Right lobe of liver (tissue), 6 donors: ENCODE measurements at regions not wholly inside any gene's neighbourhood (a gene's known extent, or its start where the extent isn't known, plus 50 kb on each side); places are given as distances from the start of the nearest gene placed in this dataset.

Source experiments
- ATAC-seq, 4 donors: fragments of 200-7000 bp; cut with Tn5 transposase; one replicate each; pipeline ENCODE4 v1.9.1; 2020; ENCODE audit warnings: mild to moderate bottlenecking in 4 of 4, moderate library complexity in 4 of 4
- DNase-seq, 3 donors: peaks; one replicate each; pipeline ENCODE4 v3.0.0-alpha.2; 2020
- H3K27ac ChIP-seq, 3 donors: fragments of 200-600 bp; one replicate each; pipeline ENCODE4 v1.8.0; 2022
- H3K27me3 ChIP-seq, 2 donors: fragments of 200-600 bp; one replicate each; pipeline ENCODE4 v1.8.0; 2022
- H3K36me3 ChIP-seq, 4 donors: fragments of 200-600 bp; sonication (generic) in 1 of 4; one replicate each; pipeline versions ENCODE4 v1.5.1 to v1.8.0; 2017 to 2022; ENCODE audit warnings: control low read depth in 1 of 4
- H3K4me1 ChIP-seq, 4 donors: fragments of 200-600 bp; sonication (generic) in 1 of 4; one replicate each; pipeline versions ENCODE4 v1.5.1 to v1.8.0; 2017 to 2022; ENCODE audit warnings: control low read depth in 1 of 4
- H3K4me3 ChIP-seq, 3 donors: fragments of 200-600 bp; one replicate each; pipeline ENCODE4 v1.8.0; 2022
- H3K9me3 ChIP-seq, 4 donors: fragments of 200-600 bp; sonication (generic) in 1 of 4; one replicate each; pipeline versions ENCODE4 v1.5.1 to v1.8.0; 2017 to 2022; ENCODE audit warnings: control low read depth in 1 of 4
- POLR2A ChIP-seq: fragments of 450-650 bp; IDR thresholded peaks from one replicate; pipeline ENCODE4 v1.6.1; 2017; ENCODE audit warnings: antibody characterized with exemption, mild to moderate bottlenecking
- WGBS: methylation state at CpG from one replicate; pipeline ENCODE4 v1.1.6; 2018; ENCODE audit warnings: low coverage, low lambda C conversion rate; ENCODE audit not compliant: insufficient coverage; ENCODE audit errors: missing lambda C conversion rate; 5-methylcytosine and 5-hydroxymethylcytosine counted together
- intact Hi-C, 2 donors: fragments of 100-400 bp; cut with DNase I; formaldehyde crosslinking; loops; one replicate each; pipeline versions ENCODE4 v1.11.2 to v1.14.1; 2022
- TF ChIP-seq, protein P1 (sequence below), 4 donors: fragments of 200-600 bp in 3 of 4; fragments of 450-650 bp in 1 of 4; IDR thresholded peaks; one replicate each; pipeline versions ENCODE4 v1.5.1 to v1.8.0; 2016 to 2022; ENCODE audit warnings: antibody characterized with exemption in 4 of 4, mild to moderate bottlenecking in 2 of 4
- donor health status: DM: no; HTN: yes; CAD: no.
- donor health status: DM: no; HTN: no; CAD: no.
- donor health status: DM: no; HTN: no; CAD: no.
- donor health status: DM: no; HTN: yes; CAD: no.
- donor health status: DM: no; HTN: yes; CAD: no.

DNA sequence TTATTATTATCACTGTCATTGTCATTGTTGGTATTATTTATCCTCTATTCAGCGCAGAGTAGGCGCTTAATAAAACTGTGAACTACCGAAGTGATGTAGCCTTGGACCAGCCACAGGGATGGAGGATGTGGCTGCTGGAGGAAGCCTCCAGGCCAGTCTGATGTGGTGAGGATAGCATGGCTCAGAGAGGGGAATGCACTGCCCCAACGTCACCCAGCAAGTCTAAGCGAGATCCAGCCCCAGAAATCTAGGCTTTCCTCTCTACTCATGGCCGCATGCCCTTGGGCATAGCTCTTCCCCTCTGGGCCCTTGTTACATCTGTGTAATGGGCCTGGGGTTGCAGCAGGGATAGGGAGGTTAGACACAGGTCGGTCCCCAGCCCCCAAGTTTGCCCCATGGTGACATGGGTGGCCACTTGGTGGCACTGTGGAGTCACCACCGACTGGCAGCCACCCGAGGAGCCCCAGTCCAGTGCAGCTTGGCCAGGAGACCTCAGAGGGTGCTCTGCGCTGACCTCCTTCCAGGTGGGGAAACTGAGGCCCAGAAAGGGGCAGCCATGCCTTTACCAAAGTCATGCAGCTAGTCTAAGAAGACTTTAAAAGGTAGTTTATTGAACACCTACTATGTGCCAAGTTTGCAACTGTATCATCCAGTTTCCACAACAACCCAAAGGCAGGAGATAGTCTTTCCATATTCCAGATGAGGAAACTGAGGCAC is 395.7 kb downstream of the MN1 start:
- Histone ChIP-seq H3K9me3 (no peaks in the 10 kb centered on the region), H3K27ac (no peak overlapping the region), H3K4me3 (no peak overlapping the region), H3K27me3 (no peaks in the 10 kb centered on the region), H3K36me3 (no peaks in the 10 kb centered on the region), H3K4me1 (no peaks in the 10 kb centered on the region)
- DNase-seq, result peak; percentile 66 to 73 (median 69)
- WGBS, result 74% methylated on average over 5 of the region's 10 CpGs
- TF ChIP-seq POLR2A, result no peak
- TF ChIP-seq, protein P1, sequence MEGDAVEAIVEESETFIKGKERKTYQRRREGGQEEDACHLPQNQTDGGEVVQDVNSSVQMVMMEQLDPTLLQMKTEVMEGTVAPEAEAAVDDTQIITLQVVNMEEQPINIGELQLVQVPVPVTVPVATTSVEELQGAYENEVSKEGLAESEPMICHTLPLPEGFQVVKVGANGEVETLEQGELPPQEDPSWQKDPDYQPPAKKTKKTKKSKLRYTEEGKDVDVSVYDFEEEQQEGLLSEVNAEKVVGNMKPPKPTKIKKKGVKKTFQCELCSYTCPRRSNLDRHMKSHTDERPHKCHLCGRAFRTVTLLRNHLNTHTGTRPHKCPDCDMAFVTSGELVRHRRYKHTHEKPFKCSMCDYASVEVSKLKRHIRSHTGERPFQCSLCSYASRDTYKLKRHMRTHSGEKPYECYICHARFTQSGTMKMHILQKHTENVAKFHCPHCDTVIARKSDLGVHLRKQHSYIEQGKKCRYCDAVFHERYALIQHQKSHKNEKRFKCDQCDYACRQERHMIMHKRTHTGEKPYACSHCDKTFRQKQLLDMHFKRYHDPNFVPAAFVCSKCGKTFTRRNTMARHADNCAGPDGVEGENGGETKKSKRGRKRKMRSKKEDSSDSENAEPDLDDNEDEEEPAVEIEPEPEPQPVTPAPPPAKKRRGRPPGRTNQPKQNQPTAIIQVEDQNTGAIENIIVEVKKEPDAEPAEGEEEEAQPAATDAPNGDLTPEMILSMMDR (IDR thresholded peaks at IDR 0.05), result peak; percentile 78 to 89 (median 83)
- ATAC-seq, result peak; percentile 89 to 96 (median 92)
- intact Hi-C loops, result loop anchor here (5.0 to 10.0 kb wide), 2 partner anchors 189 to 396 kb away; partner anchors contain the start of gene MN1 (in 1 of the 2)

DNA sequence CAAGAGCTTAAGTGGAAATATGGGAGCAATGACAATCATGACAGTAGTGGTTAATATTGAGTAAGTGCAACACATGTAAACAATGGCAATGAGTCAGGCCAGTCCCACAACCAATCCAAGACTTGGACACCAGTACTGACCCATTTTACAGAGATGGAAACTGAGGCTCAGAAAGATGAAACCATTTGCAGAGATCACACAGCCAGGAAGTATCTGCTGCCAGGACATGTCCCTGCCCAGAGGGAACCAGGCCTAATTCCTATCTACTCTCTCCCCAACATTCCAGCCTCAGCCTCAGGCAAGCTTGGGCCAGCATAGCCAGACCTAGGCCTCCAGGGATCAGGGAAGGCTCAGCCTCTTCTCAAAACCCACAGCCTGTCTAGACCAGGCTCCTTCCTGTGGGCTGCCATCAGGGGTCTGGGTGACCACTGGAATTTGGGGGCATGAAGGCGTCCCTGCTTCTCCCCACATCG is 395.1 kb downstream of the MN1 start:
- WGBS, result 83% methylated on average over 1 of the region's 2 CpGs
- intact Hi-C loops, result loop anchor here (5.0 to 10.0 kb wide), 2 partner anchors 188 to 396 kb away; partner anchors contain the start of gene MN1 (in 1 of the 2)
- H3K27ac ChIP-seq, result no peak overlapping the region
- ATAC-seq (no peak), DNase-seq (no peak)
- H3K36me3 ChIP-seq, result no peaks in the 10 kb centered on the region
- TF ChIP-seq POLR2A, result no peak
- TF ChIP-seq, protein P1 (IDR thresholded peaks at IDR 0.05), result no peak
- no peaks in the 10 kb centered on the region for H3K9me3 ChIP-seq
- no peak overlapping the region for H3K4me3 ChIP-seq
- H3K27me3 ChIP-seq, result no peaks in the 10 kb centered on the region
- no peaks in the 10 kb centered on the region for H3K4me1 ChIP-seq

DNA sequence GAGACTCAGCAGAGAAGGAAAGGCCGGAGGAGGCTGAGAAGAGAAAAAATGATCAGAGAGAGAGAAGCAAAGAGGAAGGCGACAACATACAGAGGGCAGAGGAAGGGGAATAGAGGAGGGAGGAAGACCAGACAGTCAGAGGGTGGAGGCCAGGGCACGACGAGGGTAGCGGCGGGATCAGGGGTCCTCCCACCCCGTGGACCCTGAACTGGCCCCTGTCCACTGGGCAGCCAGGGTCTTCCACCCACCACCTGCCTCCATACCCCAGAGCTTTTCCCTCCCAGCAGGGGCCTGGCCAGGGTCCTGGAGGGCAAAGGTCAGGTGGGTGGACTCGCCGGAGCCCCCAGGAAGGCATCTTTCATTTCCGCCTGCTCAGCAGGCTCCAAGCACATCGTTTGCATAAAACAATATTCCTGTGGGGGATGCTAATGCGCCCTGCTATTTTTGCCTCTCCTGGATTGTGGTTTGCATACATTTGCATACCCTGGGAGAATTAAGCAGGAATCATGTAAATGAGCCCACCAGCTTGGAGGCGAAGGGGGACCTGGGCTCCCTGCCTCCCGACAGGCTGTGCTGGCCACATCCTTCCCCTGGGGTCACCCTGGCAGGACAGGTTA is 394.1 kb downstream of the MN1 start:
- ATAC-seq (no peak), DNase-seq (no peak)
- intact Hi-C loops, result loop anchor here (5.0 to 10.0 kb wide), 2 partner anchors 187 to 395 kb away; partner anchors contain the start of gene MN1 (in 1 of the 2)
- H3K27me3 ChIP-seq, result no peaks in the 10 kb centered on the region
- no peak for TF ChIP-seq POLR2A
- TF ChIP-seq, protein P1 (IDR thresholded peaks at IDR 0.05), result no peak
- no peaks in the 10 kb centered on the region for H3K36me3 ChIP-seq
- H3K4me1 ChIP-seq, result no peaks in the 10 kb centered on the region
- 54% methylated on average over 9 of the region's 14 CpGs for WGBS
- no peak overlapping the region for H3K4me3 ChIP-seq
- H3K9me3 ChIP-seq, result no peaks in the 10 kb centered on the region
- H3K27ac ChIP-seq, result no peak overlapping the region

DNA sequence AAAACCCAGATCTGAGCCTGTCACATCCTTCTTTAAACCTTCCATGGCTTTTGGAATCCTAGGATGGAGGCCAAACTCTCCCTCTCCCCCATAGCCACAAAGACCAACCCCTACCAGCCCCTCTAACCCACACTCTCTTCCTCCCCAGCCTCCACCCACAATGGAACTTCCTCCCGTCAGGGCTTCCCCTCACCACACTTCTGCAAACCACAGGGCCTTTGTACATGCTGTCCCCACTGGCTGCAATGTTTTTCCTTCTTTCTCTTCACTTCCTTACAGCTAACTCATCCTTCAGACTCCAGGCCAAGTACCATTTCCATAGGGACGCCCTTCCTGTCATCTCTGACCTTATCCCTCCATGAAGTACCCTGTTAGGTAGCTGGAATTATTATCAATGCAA is 393.5 kb downstream of the MN1 start:
- no peak for TF ChIP-seq POLR2A
- TF ChIP-seq, protein P1 (IDR thresholded peaks at IDR 0.05), result no peak
- no peaks in the 10 kb centered on the region for H3K9me3 ChIP-seq
- intact Hi-C loops, result loop anchor here (5.0 to 10.0 kb wide), 2 partner anchors 187 to 394 kb away; partner anchors contain the start of gene MN1 (in 1 of the 2)
- ATAC-seq (no peak), DNase-seq (no peak)
- no peak overlapping the region for H3K27ac ChIP-seq
- H3K4me3 ChIP-seq, result no peak overlapping the region
- WGBS, result 67% methylated on average over 2 of the region's 2 CpGs
- no peaks in the 10 kb centered on the region for H3K27me3 ChIP-seq
- no peaks in the 10 kb centered on the region for H3K4me1 ChIP-seq
- H3K36me3 ChIP-seq, result no peaks in the 10 kb centered on the region
